Activated T-cell treated with anti-CD3 and anti-CD28 coated beads, Interleukin-2, amount 50 U/mL, for 48 hours (primary cell): ENCODE measurements at regions not wholly inside any gene's neighbourhood (a gene's known extent, or its start where the extent isn't known, plus 50 kb on each side); places are given as distances from the start of the nearest gene placed in this dataset.
"Not testable (repeated sequence)": the region's sequence is repeated elsewhere in the genome, so short reads cannot be mapped to it uniquely, and the experiment has no call there.

Experiments
- DNase-seq, 2 experiments: peaks; one replicate each; pipeline ENCODE4 v3.0.0-alpha.2; 2020

DNA sequence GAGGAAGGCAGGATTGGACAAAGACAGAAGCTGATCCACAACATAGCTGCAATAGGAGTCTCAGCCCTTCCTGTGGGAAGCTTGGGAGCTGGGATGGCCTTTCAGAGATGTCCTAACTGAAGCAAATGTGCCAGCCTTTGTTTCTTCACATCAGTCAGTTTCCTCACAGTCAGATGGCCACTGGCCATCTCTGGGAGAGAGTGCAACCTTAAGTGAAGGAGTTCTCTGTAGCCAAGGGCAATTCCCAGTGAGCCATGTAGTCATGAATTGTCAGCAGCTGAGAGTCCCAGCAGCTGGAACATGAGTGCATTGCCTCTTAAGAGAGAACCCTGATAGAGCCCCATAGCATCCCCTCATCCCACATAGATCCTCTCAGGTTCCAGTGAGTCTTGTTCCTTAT, 89.1 kb upstream of the LIFR start:
- DNase-seq: no peak

DNA sequence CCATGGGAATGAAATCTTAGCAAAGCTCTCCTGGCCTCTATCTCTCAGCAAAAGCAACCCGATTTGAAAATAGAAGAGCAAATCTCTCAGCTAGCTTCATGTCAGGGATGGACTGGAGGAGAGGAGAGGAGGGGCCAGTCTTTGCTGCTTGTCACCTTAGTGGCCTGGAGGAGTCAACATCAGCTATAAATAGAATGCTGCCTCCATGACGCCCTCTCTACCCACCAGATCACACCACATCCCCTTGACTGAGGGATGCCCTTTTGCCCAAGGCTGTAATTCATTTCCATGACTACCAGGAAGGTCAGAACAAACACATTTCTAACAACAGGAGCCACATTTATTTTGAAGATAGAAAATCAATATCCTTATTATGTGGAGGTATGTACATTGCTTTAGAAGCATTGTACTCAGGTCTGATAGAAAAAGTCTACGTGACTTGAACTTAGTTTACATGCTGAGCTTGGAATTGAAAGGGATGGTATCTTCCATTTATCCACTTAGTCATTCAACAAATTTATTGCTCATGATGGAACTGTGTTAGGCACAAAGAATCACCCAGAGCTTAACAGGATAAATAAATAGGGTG, 92.4 kb upstream of the LIFR start:
- no peak for DNase-seq

DNA sequence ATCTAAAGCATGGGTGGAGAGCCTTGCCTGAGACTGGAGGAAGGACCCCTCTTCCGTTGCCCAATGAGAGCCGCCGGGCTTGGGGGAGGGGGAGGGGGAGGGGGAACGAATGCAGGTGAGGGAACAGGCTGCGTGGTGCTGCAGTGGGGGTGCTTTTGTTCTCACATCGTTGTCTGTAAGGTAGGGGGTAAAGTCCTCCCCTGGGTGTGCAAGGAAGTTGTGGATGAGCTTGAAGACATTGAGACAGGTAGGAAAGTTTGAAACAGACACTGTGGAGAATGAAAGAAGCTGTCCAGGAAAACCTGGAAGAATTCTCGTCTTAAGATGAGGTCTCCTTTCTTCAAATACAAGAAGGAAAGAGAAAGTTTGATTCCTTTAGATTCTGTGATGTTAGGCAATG, 94.1 kb upstream of the LIFR start:
- no peak for DNase-seq

DNA sequence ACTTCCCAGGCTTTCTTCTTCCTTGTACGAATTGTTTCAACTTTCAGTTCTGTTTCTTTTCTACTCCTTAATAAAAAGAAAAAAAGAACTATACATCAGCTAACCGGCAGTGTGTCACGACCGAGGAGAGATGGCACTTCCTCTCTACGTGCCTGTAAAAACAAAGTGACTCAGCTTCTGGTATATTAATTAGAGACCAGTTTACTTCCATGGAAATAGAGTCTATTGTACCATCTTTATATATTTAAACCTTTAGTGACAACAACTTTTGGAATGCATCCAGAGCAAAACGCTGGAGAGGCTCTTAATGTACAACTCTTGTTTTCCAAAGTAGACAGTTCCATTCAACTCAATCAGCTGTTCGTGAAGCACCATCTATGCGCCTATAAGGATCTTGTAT, 94.5 kb upstream of the LIFR start:
- DNase-seq: no peak

DNA sequence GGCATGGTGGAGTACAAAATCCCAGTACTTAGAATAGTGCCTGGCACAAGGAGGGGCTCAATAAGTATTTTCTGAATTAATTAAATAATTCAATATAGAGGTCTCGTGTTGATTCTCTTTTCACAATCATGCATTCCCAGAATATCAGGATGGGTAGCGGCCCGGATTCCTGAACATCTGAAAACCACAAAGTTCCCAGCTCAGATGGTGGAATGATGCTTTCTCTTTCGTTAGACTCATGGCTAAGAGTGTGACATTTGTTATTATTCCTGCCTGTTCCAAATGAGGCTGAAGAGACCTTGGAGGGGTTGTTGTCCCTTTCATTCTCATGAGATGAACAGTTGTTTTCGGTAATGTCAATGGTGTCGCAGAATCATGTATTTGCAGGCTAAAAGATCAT, 95.4 kb upstream of the LIFR start:
- DNase-seq: no peak

DNA sequence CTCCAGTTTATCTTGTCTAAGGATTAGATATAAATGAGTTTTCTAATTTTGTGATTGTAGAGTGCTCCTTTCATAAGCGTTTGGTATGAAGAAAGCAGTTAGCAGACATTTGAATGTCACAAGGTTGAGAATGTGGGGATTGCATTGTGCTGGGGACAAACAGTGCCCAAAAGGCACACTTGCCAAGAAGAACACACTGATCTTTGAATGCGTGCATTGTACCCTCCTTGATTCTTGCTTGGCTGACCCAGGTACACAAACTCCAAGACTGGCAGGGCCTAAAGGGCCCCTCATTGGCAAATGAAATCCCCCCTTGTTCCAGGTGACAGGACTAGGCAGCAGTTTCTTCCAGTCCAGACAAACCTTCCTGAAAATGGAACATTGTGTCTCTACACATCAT, 96.9 kb upstream of the LIFR start:
- DNase-seq: no peak

DNA sequence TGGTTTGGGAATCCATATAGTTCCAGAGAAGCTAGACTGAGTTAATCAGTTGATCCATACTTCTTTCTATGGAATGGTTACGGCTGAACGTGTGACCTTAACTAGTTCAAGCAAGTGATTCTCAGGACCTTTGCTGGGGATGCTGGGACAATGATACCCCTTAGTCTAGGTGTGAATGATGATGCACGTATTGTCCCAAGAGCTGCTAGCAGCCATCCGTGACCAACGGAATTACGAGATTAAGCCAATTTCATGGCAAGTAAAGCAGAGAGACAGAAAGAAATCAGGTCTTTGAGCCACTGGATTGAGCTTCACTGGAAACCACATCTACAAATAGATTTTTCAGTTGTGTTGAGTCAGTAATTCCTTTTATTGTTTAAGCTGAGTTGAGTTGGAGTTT, 99.2 kb upstream of the LIFR start:
- no peak for DNase-seq

DNA sequence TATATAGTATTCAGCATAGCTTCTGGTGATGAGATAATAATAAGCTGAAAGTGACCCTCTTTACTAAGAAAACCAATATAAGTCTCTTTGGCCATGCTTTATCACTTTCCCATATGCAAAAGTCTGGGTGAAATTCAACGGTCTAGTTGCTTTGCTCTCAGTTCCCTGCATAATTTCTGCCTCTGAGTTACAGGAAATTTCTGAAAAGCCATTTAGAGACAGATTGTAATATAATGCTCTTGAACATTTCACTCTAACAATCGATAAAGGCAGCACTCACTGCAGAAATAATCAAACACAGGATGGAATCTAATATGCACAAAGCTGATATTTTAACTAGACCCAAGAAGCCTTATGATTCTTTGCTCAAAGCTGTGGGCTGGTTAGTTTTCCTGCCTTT, 100.1 kb upstream of the LIFR start:
- no peak for DNase-seq

DNA sequence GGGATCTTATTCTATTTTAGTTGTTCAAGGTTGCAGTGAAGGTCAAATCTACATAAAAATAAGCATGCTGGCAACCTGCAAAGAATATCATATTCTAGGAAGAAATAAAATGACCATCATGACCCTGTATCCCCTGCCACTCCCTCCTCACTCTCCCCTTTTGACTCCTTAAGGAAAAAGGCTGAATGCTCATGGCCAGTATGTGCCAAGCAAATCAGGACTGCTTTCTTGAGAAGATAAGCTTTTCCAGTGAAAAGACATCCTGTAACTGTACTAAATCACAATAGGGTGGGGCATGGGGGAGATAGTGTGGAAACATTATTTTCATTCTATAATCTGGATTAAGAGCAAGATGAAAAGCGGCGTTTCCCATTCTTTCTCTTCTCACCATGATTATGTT, 100.6 kb upstream of the LIFR start:
- no peak for DNase-seq

DNA sequence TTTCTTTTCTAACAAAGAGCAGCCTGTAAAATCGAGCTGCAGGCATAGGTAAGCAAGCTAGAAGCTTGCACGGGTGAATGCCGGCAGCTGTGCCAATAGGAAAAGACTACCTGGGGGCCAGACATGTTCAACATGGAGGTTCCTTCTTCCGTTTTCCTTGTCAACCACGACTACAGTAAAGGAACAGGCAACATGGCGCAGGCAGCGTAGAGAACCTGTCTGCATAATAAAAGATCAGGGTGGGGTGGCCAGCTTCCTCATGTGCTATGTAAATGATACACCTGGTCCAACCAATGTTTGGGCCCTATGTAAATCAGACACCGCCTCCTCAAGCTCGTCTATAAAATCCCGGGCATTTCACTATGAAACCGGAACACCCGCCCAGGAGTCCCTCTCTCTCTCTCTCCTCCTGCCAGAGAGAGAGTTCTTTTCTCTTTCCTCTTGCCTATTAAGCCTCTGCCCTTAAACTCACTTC, 103.8 kb upstream of the LIFR start:
- DNase-seq: no peak

DNA sequence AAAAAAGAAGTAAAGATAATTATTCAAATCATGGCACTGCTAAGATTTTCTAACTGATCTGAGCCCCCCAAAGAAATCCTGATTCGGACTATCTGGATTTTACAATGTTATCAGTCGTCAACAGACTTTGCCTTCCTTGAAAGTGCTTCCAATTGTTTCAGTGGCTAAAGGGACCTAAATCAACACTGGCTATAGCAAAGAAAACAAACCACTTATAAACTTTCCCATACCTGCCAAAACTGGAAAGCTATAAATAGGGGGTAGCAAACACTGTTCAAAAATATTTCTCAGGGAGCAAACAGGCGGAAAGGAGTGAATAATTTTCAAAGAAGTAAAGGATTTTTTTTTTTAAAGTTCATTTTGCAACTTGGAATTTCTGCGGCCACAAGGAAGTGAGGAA, 105.6 kb upstream of the LIFR start:
- no peak for DNase-seq

DNA sequence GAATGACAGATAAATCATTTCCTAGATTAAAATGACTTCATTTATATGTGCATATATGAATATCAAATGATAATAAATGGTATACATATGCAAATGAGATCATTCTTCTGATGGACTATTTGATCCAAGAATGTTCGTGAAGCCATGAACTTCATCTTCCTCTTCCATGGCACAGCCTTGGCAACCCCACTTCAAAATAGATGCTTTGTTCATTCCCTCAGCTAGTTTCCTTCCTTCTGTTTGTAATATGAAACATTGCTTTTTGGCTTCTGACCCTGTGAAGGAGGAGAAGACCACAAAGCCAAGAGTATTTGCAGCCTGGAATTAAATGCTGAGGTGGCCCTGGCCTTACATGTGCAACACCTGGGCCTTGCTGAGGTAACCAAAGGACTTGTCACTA, 106.8 kb upstream of the LIFR start:
- DNase-seq: no peak

DNA sequence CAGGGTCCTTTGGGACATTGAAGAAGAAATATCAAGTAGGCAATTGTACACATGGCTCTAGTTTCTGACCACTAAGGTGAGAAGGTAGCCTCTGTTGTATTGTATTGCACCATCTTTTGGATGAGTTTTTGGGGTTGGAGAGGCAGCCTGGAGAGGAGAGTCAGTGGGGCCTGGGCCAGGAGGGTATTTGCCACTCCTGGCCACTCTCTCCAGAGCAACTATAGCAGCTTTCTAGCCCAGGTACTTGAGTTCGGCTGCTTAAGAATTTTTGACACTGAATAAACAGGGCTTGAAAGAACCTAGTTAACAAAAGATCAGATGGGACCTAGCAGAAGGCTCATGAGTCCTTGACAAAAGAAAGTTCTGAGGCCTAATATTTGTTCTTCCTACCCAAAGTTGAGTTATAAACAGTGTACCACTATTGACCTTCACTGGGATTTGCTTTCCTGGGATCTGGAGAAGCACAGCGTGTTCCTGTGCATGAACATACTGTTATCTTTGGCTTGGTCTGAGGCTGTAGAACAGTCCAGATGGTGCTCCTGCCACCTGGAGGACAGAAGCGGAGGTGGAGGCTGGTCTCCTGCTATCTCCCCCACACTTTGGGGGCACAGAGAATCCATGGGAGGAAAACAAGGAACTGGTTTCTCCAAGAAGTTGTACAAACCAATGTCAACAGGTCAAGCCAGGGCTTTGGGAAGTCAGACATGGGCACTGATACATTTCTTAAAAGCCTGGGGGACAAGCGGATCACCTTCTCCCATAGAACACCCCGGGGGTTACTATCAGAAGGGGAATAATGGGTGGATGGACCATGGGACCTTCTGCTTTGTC, 110.4 kb upstream of the LIFR start:
- DNase-seq: peak in 1 of 2 experiments; percentile 15

DNA sequence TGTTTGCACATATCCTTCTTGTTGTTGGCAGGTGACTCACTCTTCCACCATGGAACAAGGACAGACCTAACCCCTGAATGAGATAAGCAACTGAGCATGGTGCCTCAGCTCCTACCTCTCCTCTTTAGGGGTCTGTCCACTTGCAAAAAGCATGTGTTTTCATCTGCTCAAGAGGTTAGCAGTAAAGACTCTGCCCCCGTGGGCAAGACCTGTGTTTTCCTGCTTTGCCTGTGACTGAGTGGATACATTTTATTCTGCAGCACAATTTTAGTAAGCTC, 111.0 kb upstream of the LIFR start:
- DNase-seq: no peak

DNA sequence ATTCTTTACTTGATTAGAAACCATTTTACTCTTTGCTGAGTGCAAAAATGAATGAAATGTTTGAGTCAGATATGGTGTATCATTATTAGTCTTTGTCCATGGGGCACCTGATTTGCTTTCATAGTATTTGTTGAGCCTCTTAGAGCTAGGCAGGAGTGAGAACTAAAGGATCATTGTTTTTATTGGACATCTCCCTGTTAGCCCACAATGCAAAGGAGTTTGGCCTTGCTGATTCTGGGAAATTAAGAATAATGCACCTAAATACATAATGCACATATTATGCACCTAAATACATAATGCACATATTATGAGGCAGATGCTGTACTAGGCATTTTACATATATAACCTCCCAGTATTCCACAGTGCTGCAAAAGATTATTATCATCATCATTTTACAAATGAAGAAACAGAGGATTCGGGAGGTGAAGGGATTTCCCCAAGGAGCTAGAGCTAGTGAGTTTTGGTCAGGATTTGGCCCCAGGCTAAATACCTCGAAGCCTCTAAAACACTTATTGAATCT, 113.0 kb upstream of the LIFR start:
- DNase-seq: no peak

DNA sequence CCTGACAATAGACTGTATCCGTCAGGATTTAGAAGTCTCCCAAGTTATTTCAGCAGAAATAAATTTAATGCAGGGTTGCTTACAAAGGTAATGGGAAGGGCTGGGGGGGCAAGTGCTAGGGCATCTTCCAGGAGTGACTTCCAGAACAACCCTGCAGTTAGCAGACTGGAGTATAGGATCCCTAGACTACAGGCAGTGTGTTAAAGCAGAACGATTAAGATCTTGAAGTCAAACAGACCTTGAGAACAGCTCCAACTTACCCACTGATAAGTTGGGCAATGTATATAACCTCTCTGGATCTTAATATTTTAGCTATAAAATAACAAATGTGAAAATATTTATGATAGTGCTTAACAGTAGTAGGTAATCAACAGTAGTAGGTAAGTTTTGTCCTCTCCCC, 113.6 kb upstream of the LIFR start:
- no peak for DNase-seq

DNA sequence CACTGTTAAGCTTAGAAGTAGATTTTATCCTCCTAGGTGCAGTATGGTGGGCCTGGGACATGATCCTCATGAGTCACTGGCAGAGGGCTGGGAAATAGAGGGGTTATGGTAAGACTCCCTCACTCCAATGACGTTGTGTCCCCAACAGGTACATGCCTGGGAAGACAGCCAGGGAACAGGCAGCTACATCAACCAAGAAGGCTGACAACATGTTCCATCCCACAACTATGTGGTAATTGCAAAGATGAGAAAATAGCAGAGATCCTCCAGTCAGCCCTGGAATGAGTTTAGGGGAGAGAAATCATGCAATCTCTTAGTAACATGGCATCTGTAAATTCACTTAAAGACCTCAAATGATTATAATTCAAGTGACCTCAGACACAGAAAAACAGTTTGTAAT, 114.4 kb upstream of the LIFR start:
- DNase-seq: no peak

DNA sequence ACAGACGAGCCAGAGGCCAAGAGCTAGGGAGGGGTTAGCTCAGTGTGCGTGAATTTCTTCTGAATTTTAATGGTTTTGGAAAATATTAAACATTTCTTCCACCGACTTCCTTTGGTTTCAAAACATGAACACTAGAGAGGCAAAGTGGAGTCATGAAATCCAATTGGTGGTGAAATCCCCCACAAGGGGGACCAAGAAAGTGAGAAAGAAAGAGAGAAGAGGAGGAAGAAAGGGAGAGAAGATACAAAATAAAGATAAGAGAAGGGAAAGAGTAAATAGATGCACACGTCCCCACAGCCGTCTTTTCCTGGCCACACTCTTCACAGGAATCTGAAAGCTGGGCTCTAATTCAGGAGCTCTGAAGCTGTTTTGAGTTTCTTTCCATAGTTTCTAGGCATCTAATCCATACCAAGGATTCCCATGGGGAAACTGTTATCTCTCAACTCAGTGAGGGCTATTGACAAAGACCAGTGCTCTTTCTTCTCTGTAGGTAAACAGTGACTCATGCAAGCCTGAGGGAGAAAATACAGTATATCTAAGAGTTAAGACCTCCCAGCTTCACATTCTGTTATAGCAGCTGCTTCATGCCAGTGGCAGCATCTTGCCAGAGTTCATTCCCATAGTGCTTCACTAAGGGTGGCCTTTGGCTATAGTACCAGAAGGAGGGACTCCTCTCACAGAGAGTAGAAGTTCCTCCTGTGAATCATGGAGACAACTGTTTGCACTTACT, 115.8 kb upstream of the LIFR start:
- DNase-seq: no peak

DNA sequence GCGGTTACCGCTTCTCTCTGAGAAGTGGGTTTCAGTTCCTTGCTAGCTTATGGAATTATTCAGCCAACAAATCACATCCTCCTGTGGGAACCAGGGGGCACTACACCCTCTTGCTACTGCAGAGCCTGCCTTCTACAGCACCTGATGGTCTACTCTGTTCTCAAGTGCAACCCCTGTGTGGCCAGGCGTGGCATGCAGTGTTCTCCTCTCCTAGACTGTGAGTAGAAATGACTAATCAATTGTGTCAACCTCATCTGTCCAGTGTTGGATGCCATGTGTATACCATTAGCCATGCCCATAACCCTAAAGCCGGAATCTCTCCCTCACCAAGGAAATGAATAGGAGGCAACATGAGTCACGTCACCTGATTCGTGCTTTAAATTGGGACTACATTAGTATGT, 117.2 kb upstream of the LIFR start:
- DNase-seq: no peak

DNA sequence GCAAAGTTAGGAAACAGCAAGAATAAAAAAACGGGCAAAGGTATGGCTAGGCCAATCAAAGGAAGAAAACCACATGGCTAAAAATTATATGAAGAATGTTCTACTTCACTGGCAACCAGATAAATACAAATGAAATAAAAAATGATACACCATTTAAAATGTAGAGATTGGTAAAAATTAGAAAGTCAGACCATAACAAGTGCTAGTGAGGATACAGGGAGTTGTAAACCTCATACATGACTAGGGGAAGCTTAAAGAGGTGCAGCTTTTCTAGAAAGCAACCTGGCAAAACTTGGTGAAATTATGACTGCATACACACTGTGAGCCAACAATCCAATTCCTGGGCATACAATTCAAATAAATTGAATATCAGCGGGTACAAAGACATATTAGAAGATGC, 119.0 kb upstream of the LIFR start:
- DNase-seq: no peak

DNA sequence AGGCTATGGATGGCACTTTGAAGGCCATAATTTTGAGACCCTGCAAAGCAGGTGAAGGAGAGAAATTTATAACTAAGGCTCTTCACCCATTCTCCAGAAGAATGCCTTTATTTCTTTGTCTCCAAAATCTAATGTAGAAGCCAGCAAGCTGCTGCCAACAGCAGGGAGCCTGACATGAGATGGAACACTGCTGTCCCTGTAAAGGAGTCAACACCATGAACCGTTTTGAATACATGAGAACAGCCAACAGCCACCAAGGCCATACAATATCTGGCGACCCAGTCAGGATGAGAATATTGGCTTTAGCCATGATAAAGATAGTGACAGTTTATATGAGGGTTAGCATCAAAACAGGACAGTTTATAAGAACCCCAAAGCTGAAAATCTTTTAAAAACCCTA, 121.2 kb upstream of the LIFR start:
- no peak for DNase-seq

DNA sequence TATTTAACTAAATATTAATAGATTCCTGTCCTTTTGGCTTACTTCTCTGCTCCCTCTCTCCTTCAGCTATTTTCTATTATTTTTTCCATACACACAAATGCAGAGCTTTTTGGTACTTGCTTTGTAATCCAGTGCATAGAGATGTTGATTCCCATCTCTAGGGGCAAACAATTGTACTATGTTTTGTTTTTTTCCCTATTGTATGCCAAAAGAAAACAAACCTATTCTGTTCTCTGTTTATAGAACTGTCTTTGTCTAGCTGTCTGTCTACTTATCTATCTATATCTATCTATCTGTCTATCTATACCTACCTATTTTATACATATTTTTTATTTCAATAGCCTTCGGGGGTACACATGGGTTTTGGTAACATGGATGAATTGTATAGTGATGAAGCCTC, 121.6 kb upstream of the LIFR start:
- DNase-seq: no peak

DNA sequence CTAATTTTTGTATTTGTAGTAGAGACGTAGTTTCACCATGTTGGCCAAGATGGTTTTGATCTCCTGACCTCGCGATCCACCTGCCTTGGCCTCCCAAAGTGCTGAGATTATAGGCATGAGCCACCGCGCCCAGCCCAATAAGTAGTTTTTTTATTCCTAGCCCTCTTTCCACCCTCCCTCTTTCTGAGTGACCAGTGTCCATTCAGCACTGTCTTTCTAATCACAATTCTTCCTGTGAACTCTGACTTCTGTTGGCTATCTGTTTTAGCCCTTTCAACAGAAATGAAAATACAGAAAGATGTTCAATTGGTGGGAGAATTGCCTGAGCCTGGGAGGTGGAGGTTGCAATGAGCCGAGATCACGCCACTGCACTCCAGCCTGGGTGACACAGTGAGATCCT, 122.3 kb upstream of the LIFR start:
- DNase-seq: not testable (repeated sequence)
